NCI-H1417 (cell line): ENCODE measurements at regions not wholly inside any gene's neighbourhood (a gene's known extent, or its start where the extent isn't known, plus 50 kb on each side); places are given as distances from the start of the nearest gene placed in this dataset.

Experiments used
- DNase-seq, 3 experiments: peaks; one replicate each; lab custom pipeline; 2025; lab: John Stamatoyannopoulos, UW

DNA sequence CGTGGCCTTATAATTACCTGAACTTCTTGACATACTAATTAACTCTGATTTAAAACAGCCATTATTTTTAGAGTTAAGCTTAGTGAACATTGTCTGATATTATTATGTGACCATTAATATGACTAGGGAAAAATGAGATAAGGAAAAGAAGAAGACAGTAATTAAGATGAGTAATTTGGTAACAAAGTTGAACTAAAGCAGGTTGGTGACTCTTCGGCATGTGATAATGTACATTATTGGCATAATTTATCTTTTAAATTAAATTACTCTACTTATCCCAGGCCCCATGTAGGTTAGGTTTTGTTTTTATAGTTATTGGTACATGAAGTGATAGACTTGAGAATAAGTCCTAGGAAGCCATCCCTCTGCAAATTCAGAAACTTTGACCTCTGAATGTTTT, 249.7 kb upstream of the CFAP20DC start:
- no peak for DNase-seq

DNA sequence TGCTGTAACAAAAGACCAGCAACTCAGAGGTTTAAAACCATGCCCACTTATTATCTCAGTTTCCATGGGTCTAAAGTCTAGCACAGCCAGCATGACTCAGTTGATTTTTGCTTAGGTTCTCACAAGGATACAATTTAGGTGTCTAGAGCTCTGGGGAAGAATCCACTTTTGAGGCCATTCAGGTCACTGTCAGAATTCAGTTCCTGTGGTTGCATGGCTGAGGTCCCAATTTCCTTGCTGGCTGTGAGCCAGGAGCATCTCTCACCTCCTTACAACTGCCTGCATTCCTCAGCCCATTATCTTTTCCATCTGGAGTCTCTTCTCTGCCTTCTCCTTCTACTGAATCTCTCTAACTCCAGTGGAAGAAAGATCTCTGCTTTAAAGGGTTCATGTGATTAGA, 240.5 kb upstream of the CFAP20DC start:
- DNase-seq = no peak

DNA sequence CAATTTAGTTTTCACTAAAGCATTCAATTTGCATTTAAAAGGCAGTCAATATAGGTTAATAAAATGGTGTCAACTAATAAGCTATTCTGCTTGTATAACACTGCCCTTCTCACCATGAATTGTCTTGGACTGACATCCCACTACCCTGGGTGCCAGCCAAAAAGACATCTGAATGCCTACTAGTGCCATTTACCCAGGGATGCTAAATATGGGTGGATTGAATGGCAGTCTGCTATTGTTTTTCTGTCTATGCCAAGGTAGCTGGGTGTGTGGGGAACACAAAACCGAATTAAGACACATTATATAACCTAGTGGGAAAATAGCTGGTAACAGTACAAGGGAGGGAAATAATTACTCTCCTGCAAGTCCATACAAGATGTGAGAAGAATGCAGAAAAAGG, 240.0 kb upstream of the CFAP20DC start:
- no peak for DNase-seq

DNA sequence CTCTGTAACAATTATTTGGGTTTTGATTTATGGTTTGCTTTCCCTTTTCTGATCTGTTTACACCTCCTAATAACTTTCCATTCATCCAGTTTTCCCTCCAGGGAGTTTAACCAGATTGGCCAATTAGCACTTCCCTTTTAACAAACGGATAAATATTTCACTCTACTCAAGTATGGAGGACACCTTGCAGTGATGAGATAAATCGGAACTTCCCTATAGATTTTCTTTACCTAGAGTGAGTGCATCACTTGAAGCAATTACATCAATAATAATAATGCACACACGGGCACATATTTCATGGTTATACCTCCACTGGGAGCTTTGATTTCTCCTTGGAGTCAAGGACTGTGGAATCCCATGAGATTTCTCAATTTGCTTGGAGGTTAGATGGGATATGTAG, 239.1 kb upstream of the CFAP20DC start:
- DNase-seq = peak in 2 of 3 experiments; percentile 19 to 82

DNA sequence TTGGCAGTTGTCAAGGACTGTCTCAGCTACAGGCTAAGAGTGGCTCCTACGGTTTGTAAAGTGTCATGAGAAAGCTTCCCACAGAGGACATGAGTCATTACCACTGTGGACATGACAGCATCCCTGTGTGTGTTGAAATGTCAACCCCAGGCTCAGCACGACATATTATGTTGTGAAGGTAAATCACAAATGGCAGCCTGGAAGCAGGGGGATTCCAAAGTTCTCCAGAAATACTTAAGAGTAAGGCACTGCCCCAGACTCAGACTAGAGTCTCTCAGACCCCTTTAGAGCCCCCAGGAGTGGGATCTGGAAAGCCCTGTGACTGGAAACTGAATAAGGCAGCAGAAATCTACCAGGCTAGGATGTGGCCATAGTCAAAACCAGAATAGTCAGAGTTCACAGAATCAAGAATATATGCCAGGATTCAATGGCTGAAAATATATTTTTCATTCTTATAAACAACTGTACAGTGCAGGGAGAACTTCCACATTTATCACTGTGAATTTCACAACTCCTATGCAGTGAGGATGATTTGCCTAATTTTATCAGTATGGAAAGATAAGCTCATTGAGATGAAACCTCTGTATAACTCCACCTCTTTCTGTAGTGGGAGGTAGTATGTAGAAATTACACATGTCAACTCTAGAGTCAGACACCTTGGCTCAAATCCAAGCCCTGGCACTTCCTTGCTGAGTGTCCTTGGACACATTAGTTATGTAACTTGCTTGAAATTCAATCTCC, 237.1 kb upstream of the CFAP20DC start:
- peak; percentile 19 to 71 (median 44) for DNase-seq

DNA sequence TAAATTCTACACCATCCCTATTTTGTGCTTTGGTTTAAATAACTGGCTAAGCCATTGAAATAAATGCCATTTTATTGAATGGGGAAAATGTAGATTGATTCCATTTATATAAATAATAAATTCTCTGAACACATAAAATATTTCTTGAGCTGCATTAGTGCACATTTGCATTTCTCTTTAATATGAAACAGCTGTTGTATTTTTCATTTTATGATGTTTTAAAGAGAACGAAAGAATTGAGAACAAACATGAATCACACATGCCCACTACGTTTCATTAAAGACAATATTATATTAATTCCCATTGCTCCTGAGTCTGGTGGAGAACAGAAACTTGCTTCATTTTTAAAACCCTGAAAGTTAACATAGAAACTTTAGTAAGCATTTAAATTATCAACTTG, 235.7 kb upstream of the CFAP20DC start:
- DNase-seq = no peak

DNA sequence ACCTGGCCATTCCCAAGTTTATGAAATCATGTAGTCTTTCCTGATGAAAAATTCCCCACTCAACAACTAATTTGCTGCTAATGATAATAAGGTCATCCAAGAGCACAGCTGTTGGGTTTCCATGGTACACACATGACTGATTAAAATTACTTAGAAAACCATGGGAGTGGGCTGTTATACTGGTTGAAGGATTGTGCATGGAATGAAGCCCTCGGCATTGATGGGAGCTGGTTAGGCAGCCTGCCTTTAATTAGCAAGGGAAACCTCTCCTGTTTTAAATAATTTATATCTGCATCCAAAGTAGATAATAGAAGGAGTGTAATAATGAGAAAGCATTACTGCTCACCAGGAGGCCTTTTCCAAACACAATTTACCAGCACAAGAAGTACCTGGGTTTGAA, 235.1 kb upstream of the CFAP20DC start:
- peak in 2 of 3 experiments; percentile 23 to 52 for DNase-seq

DNA sequence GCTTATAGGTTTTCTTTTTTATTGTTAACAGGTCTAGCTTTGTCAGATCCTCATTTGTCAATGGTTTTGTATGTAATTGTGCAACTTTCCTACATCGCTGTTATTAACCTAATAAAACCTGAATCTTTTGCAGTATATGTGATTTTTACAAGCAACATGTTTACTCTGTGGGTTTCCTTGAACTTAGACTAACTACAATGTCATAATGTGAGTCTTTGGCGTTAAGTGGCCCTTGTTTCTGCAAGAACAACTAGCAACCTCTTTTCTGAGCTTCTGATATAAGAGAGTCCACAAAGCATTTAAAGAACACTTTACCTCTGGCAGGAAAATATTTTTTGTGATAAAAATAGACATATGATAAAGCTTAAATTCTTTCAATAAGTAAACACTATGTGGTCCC, 230.3 kb upstream of the CFAP20DC start:
- DNase-seq = peak in 1 of 3 experiments; percentile 67

DNA sequence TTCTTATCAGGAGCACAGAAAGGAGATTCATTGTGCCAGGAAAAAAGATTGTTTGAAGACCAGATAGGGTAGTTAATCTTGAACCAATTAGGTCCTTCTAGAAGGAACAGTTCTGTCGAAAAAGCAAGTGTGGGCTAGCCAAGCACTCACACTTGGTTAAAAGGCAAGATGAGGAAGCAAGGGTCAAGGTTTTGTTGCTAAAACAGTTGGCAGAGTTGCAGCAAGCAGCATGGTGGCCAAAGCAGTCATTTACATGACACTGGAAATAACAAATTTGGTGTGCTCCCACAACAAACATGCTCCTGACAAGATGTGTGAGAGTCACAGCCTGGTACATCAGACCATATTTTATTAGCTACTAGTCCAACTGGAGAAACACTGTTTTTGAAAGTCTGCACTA, 228.0 kb upstream of the CFAP20DC start:
- DNase-seq = no peak

DNA sequence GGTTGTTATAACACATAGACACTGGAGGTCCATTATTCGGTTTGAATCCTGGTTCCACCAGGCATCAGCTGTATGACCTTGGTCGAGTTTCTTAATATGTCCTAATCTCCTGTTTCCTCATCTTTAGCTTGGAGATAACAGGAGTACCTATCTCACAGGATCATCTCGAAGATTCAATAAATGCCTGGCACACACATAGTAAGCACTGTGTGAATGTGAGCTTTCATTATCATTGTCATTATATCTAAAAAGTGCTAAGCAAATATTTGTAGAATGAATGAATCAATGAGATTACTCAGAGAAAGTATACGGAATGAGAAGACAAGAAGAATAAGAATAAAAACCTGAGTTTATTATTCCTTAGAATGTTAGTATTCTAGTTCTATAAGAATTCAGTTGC, 227.4 kb upstream of the CFAP20DC start:
- DNase-seq = no peak

DNA sequence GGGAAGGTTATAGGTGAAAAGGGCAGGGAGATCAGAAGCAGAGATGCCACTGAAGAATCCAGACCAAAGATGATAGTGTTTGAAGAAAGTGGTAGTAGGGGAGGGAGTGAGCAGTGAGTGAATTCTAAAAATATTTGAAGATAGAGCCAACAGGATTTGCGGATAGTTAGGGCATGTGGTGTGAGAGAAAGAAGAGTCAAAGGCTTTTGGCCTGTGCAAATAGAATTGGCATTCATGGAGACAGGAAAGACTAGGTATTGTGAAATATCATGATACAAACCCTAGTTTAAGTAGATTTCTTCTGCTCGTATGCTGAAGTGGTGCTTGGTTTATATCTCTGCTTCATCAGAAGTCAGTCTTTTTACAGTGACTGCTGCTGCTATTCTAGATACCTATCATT, 224.2 kb upstream of the CFAP20DC start:
- DNase-seq = no peak

DNA sequence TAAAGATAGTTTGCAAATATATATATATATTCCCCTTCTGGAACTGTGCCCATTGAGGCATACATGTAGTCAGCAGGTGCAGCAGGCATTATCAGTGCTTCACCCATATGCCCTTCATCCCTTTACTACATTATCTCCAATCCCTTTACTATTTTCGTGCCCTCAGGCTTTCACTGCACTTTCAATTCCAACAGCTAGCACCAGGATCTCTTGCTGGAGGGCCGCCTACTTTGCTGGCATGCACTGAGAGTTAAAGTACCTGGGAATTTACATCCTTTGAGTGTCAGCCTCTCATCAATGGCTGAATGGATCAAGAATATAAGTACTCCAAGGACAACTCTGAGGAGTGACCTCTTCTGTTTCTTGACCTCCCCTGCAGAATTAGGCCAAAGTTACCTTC, 222.1 kb upstream of the CFAP20DC start:
- no peak for DNase-seq

DNA sequence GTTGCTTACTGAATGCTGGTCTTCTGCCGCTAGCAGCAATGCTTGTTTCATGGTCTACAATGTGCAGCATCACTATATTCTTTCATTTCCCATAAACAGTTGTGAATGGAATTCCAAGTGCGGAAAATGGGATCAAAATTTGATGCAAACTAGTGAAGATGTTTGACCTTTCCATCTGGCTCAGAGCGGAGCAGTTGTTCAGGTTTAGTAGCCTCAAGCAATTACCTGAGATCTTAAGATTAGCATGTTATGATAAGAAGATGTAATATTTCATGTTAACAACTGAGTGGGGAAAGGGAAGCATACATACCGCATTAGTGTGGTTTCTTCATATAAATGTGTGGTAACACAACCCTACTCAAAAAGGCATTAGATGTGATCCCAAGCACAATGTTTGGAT, 221.1 kb upstream of the CFAP20DC start:
- no peak for DNase-seq

DNA sequence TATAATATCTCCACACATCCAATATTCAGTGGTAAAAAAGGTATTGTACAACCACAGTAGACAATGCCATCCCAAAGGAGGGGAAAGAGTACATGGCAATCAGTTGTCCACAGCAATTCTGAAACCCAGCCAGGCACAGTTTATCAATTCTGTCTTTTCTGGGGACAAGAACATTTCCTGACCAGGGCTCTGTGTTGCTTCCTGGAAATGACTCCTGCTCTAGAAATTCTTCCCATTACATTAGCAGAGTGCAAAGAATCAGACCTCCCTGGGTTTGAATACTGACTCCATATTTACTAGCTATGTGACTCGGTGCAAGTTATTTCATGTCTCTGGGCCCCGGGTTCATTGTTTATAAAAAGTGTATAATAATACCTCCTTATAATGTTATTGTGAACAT, 220.4 kb upstream of the CFAP20DC start:
- DNase-seq = no peak

DNA sequence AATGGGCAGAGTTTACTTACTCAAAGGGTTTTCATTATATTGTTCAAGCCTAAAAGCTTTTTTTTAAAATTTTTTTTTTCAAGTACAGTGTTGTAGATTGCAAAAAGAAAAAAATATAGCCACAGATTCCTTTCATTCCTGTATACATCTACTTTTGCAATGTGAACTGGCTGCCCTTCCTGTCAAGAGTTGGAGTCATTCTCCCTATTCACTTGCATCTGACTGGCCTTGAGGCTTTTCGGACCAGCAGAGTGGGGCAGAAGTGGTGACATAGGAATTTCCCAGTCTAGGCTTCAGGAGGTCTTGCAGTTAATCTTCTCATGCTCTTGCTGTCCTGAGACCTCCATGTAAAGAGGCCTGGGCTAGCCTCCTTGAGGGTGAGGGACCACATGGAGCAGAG, 218.3 kb upstream of the CFAP20DC start:
- DNase-seq = no peak

DNA sequence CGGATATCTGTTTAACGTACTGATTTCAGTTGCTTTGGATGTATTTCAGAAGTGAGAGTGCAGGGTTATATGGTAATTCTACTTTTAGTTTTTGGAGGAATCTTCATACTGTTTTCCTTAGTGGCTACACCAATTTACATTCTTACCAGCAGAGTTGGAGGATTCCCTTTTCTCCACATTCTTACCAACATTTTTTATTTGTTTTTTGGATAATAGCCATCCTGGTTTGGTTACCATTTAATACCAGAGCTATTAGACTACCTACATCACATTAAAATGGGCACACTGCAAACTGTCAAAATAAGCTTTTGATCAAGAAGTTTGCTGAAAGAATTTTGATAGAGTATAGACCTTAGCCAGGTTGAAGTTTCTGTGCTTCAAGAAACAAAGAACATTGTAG, 217.2 kb upstream of the CFAP20DC start:
- no peak for DNase-seq

DNA sequence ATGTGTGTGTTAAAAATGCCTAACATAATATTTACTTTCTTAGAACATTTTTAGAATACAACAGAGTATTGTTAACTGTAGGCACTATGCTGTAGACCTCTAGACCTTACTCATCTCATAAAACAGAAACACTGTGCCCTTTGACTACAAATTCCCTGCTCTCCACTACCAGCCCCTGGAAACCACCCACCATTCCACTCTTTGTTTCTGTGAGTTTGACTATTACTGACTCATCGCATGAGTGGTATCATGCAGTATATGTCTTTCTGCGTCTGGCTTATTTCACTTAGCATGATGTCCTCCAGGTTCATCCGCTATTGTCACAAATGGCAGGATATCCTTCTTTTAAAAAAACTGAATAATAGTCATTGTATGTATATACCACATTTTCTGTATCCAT, 216.7 kb upstream of the CFAP20DC start:
- DNase-seq = no peak

DNA sequence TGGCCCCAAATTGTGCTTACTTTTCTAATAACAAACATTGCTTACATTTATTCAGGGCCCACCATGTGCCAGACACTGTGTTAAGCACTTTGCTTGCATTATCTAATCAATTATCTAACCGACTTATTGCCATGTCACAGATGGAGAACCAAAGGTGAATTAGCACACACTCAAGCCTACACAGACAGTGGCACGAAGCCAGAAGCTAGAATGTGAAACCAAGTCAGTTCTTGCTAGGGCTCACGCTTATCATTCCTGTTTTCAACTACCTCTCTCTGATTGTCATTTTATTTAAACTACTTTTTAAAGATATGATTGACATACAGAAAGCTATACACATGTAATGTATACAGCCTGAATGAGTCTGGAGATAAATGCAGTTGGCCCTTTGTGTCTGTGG, 215.7 kb upstream of the CFAP20DC start:
- no peak for DNase-seq

DNA sequence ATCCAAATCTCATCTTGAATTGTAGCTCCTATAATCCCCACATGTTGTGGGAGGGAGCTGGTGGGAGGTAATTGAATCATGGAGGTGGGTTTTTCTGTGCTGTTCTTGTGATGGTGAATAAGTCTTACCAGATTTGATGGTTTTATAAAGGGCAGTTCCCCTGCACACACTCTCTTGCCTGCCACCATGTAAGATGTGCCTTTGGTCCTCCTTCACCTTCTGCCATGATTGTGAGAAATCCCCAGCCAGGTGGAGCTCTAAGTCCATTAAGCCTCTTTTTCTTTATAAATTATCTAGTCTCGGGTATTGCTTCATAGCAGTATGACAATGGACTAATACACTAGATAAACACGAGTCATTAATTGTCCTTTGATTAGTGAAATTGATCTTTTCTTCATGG, 214.5 kb upstream of the CFAP20DC start:
- DNase-seq = no peak

DNA sequence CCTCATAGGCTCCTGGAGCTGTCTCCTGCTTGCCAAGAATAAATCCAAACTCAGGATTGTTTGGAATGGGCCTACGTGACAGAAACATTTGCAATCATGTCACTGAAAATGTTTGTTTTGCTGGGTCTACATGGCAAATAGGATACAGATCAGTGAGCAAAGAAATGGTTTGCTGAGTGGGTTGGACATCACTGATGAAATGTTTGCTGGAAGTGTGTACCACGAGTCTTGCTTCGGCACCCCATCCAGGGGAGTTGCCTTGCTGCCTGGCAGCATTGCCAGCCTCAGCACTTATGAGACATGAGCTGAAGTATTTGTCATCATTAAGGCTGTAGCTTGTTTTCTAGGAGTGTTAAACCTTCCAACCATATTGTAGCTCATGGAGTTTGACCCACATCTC, 213.3 kb upstream of the CFAP20DC start:
- DNase-seq = no peak

DNA sequence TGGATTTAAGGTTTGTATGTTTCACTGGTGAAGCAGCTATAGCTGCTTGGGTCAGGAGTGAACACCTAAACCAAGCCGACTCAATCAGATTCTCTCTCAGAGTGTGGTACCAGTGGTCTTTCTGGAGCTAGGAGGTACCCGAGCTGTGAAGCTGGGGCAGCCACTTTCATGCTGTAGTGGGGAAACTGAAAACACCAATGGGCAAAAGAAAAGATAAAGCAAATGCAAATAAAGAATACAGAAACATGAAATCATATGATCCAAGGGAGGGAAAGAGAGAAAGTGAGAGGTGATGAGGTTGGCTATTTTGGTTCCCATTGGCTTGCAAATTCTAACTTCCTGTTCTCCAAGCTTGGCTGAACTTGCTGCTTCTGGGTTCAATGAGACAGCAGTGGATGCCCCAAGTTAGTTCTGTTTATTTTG, 212.3 kb upstream of the CFAP20DC start:
- no peak for DNase-seq

DNA sequence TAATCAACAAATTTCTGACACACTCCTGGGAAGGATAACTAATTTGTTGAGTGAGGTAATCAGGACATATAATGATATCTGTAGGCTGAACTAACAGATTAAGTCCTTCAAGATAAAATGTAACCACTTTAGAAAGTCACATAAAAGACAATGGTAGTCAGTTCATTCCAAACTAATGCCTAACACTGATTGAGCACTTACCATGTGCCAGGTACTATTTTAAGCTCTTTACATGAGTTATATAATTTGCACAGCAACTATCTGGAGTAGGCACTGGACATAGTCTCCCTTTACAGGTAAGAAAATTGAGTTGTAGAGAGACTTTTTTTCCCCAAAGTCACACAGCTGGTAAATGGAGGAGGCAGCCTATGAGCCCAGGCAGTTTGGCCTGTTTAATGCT, 211.2 kb upstream of the CFAP20DC start:
- DNase-seq = no peak

DNA sequence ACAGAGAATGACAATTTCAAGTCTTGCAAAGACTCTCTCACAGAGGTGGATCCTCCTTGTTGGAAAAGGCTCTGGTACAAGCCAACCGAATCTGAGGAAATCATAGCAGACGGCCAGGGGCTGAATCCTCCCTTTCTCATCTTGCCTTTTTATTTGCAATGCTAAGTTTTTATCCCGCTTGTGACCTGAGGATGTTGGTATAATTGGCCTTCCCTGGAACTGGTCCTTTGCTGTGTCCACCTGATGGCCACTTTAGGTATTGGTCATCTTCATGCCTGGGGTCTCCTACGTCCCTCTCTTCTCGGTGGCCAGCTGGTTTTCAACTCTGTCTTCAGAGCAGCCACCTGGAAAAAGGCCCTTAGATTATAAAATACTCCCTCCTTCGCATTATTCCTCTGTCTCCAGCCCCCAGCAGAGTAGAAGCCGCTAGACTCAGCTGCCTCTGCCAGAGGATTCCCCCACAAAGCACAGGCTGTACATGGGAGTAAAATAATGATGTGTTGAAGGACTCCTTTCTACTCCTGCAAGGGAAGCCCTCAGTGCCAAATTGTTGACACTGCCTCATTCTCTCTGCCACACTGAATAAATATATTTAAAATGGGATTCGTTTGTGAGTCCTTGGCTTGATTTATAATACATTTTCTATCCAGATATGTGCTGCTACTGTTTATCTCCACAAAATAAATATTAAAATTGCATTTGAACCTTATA, 208.9 kb upstream of the CFAP20DC start:
- no peak for DNase-seq

DNA sequence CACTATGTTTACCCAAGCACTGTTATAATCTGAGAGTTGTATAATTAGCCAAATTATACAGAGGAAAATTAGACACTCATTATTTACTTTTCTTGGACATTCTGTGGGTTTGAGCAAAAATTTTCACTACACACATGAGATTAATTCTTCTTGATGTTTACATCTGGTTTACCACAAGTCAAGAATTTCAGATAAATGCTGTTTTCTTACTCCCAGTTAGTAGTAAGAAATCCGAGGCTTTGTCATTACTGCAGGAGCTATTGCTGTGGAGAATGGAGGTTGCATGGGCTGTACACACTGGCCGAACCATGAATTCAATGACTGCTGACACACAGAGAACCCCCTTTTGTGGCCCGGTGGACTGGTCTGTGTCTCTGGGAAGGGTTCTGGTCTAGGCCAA, 207.7 kb upstream of the CFAP20DC start:
- no peak for DNase-seq
